ENCODE measurements at regions not wholly inside any gene's neighbourhood (a gene's known extent, or its start where the extent isn't known, plus 50 kb on each side); places are given as distances from the start of the nearest gene placed in this dataset.

DNA sequence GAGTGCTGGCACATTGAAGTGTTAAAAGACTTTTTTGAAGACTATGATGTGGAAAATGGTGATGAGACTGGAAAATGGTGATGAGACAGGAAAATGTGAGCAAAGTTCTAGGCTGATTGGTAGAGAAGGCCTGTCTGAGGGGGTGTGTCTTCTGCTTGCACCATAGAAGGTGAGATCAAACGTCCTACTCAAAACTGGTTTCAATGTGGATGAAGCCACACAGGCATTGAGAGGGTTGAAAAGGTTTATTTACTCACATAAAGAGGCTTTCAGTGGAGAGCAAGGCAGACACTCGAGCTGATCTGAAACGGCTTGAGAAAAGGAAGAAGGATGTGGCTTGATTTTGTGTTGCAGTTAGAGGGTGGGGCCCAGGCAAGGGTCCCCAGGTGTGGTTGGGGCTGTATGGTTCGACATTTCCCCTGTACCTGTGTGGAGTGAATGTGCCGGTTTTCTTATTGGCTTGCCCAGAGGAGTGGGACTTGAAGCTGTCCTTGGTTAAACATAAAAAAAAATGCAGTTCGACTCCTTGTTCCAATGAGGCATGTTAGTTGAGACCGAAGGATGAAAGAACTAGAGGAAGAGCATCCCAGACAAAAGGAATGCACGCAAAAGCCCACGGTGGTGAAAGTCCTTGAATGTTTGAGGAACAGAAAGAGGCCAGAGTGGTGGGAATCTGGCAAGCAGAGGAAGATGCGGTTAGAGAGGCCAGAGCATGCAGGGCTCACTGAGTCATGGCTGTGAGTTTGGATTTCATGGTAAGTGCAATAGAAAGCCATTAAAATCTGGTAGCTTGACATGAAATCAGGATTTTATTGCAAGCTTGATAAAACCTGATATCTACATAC is 172.3 kb downstream of the EPM2A start:
- intact Hi-C loops (cut with micrococcal nuclease; ENCODE audit: unreplicated experiment) = no loop called here
- no peak overlapping the region for H3K4me3 ChIP-seq (ENCODE audit: low read depth, low read length, poor library complexity, severe bottlenecking)
- no peaks in the 10 kb centered on the region for H3K4me1 ChIP-seq (ENCODE audit: insufficient read depth, low read length, poor library complexity, severe bottlenecking)
- no TSS peak for BruUV-seq (replicated peaks)
- no peak overlapping the region for H3K27ac ChIP-seq (ENCODE audit: low read depth, low read length, poor library complexity, severe bottlenecking)
- TF ChIP-seq, protein P1, sequence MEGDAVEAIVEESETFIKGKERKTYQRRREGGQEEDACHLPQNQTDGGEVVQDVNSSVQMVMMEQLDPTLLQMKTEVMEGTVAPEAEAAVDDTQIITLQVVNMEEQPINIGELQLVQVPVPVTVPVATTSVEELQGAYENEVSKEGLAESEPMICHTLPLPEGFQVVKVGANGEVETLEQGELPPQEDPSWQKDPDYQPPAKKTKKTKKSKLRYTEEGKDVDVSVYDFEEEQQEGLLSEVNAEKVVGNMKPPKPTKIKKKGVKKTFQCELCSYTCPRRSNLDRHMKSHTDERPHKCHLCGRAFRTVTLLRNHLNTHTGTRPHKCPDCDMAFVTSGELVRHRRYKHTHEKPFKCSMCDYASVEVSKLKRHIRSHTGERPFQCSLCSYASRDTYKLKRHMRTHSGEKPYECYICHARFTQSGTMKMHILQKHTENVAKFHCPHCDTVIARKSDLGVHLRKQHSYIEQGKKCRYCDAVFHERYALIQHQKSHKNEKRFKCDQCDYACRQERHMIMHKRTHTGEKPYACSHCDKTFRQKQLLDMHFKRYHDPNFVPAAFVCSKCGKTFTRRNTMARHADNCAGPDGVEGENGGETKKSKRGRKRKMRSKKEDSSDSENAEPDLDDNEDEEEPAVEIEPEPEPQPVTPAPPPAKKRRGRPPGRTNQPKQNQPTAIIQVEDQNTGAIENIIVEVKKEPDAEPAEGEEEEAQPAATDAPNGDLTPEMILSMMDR (conservative IDR thresholded peaks at IDR 0.05; ENCODE audit: low read depth, low read length) = no peak
- TF ChIP-seq EZH2 (IDR thresholded peaks at IDR 0.05; ENCODE audit: borderline replicate concordance, low read depth, low read length, poor library complexity, severe bottlenecking) = no peak
- CTCF ChIA-PET = no interaction called here
- no peaks in the 10 kb centered on the region for H3K27me3 ChIP-seq (replicated peaks; ENCODE audit: insufficient read depth, low read depth, low read length, poor library complexity)
- no peaks in the 10 kb centered on the region for H3K9me3 ChIP-seq (ENCODE audit: low read depth, low read length, poor library complexity, severe bottlenecking)
- no peak for DNase-seq (ENCODE audit: low spot score)
- POLR2A ChIA-PET (ENCODE audit: low non-redundant PET) = no interaction called here
- no peaks in the 10 kb centered on the region for H3K36me3 ChIP-seq (ENCODE audit: insufficient read depth, low read length, poor library complexity, severe bottlenecking)

DNA sequence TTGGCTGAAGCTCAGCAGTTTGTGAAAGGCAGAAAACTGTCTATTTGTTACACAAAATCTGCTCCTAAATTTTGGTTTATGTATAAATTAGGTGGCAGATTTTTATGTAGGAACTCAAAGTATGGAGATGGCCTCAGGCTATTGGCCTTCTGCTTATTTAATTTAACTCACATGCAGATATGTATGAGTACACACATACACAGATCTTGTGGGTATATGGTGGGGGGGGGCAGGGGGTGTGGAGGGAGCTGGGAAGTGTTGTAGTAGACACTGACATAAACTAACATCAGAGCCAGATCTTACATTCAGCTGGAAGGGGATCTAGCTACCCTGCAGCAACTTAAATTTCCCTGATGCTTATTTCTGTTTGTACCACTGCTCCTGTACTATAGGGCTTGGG is 170.8 kb downstream of the EPM2A start:
- no peak for DNase-seq (ENCODE audit: low spot score)
- Histone ChIP-seq H3K4me3 (ENCODE audit: low read depth, low read length, poor library complexity, severe bottlenecking) (no peak overlapping the region), H3K9me3 (ENCODE audit: low read depth, low read length, poor library complexity, severe bottlenecking) (no peaks in the 10 kb centered on the region), H3K27ac (ENCODE audit: low read depth, low read length, poor library complexity, severe bottlenecking) (no peak overlapping the region), H3K27me3 (replicated peaks; ENCODE audit: insufficient read depth, low read depth, low read length, poor library complexity) (no peaks in the 10 kb centered on the region), H3K36me3 (ENCODE audit: insufficient read depth, low read length, poor library complexity, severe bottlenecking) (no peaks in the 10 kb centered on the region), H3K4me1 (ENCODE audit: insufficient read depth, low read length, poor library complexity, severe bottlenecking) (no peaks in the 10 kb centered on the region)
- no TSS peak for BruUV-seq (replicated peaks)
- TF ChIP-seq EZH2 (IDR thresholded peaks at IDR 0.05; ENCODE audit: borderline replicate concordance, low read depth, low read length, poor library complexity, severe bottlenecking) = no peak
- TF ChIP-seq, protein P1 (conservative IDR thresholded peaks at IDR 0.05; ENCODE audit: low read depth, low read length) = no peak
- intact Hi-C loops (cut with micrococcal nuclease; ENCODE audit: unreplicated experiment) = no loop called here
- CTCF ChIA-PET = interaction anchor here (0.6 kb wide), 1 partner anchor 311 kb away, joined by 4 read pairs; no protein-coding TSS in a partner anchor
- POLR2A ChIA-PET (ENCODE audit: low non-redundant PET) = no interaction called here

DNA sequence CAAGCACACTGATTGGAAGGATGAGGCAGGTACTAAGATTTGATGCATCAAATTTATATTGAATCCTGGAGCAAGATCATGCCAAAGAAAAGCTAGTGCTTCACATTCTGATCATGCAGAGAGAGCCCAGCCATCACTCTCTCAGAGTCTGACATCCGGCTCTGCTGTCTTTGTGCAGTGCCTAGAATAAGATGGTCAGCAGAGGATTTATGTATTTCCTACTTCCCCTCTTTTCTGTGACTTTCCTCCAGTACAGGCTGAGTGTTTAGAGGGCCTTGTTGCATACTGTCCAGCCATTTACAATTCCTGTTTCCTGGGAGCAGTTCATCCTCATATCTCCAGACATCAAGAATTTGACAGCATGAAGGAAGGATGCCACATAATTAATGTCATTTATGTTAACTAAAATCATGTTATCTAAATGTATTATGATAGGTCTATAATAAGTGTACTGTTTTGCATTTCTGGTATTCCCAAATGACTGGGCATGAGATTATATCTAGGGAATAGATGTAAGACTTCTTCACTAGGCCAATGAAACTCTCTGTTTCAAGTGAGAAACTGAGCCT is 167.6 kb downstream of the EPM2A start:
- POLR2A ChIA-PET (ENCODE audit: low non-redundant PET) = no interaction called here
- Histone ChIP-seq H3K27me3 (replicated peaks; ENCODE audit: insufficient read depth, low read depth, low read length, poor library complexity) (no peaks in the 10 kb centered on the region), H3K4me3 (ENCODE audit: low read depth, low read length, poor library complexity, severe bottlenecking) (no peak overlapping the region), H3K9me3 (ENCODE audit: low read depth, low read length, poor library complexity, severe bottlenecking) (no peaks in the 10 kb centered on the region), H3K27ac (ENCODE audit: low read depth, low read length, poor library complexity, severe bottlenecking) (no peak overlapping the region), H3K36me3 (ENCODE audit: insufficient read depth, low read length, poor library complexity, severe bottlenecking) (no peaks in the 10 kb centered on the region), H3K4me1 (ENCODE audit: insufficient read depth, low read length, poor library complexity, severe bottlenecking) (no peaks in the 10 kb centered on the region)
- intact Hi-C loops (cut with micrococcal nuclease; ENCODE audit: unreplicated experiment) = no loop called here
- CTCF ChIA-PET = no interaction called here
- no TSS peak for BruUV-seq (replicated peaks)
- DNase-seq (ENCODE audit: low spot score) = no peak
- TF ChIP-seq, protein P1 (conservative IDR thresholded peaks at IDR 0.05; ENCODE audit: low read depth, low read length) = no peak
- TF ChIP-seq EZH2 (IDR thresholded peaks at IDR 0.05; ENCODE audit: borderline replicate concordance, low read depth, low read length, poor library complexity, severe bottlenecking) = no peak
